Hematopoietic multipotent progenitor cell treated with erythropoietin and hydrocortisone succinate and interleukin-3 and kit ligand, for 15 days (in vitro differentiated cells): ENCODE measurements at regions not wholly inside any gene's neighbourhood (a gene's known extent, or its start where the extent isn't known, plus 50 kb on each side); places are given as distances from the start of the nearest gene placed in this dataset.
"Not testable (repeated sequence)": the region's sequence is repeated elsewhere in the genome, so short reads cannot be mapped to it uniquely, and the experiment has no call there.

Source experiments
- DNase-seq: peaks from one replicate; pipeline ENCODE4 v3.0.0-alpha.2; 2015; ENCODE audit warnings: low spot score

GRCh38 chr3:135393898-135394525 lies 571.5 kb upstream of the PPP2R3A start:
- no peak for DNase-seq

- no peak for DNase-seq
These were observed 553.1 kb upstream of the PPP2R3A start for GRCh38 chr3:135412475-135412874.

DNA sequence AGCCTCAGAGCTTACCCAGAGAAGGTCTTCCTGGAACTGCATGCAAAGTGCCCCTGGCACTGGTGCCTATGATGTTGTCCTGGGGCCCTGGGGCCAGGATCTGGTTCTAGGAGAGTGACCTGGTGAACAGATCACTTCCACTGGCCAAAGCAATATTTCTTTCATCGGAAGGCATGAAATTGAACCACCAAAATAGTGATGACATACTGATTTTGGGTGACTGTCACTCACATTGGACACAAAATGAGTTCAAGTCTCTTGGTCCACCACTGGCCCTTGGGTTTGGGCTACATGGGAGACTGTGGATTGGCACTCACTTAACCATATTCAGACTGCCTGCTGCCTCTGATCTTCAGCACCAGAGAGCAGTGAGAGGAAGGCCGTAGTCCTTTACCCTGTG lies 549.3 kb upstream of the PPP2R3A start:
- DNase-seq, result no peak

- no peak for DNase-seq
These were observed 546.4 kb upstream of the PPP2R3A start for GRCh38 chr3:135419155-135419554.

DNA sequence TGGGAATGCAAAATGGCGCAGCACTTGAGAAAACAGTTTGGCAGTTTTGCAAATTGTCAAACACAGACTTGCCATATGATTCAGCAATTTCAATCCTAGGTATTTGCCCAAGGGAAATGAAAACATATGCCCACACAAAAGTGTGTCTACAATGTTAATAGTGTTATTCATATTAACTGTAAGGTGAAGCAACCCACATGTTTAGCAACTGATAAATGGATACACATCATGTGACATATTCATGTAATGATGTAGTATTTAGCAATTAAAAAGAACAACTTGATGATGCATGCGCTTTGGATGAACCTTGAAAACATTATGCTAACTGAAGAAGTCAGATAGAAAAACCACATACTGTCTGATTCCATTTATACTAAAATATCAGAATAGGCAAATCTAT lies 539.0 kb upstream of the PPP2R3A start:
- no peak for DNase-seq

DNA sequence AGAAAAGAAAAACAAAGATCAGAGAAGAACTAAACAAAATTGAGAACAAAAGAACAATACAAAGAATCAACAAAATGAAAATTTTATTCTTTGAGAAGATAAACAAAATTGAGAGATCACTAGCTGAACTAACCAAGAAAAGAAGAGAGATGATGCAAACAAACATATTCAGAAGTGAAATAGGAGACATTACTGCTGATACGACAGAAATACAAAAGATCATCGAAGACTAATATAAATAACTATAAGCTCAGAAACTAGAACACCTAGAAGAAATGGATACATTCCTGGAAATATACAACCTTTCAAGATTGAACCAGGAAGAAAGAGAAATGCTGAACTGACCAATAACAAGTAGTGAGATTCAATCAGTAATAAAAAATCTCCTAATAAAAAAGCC lies 533.1 kb upstream of the PPP2R3A start:
- DNase-seq, result no peak

GRCh38 chr3:135438889-135439597 lies 526.5 kb upstream of the PPP2R3A start:
- DNase-seq, result not testable (repeated sequence)

GRCh38 chr3:135439632-135440031 lies 525.9 kb upstream of the PPP2R3A start:
- DNase-seq, result not testable (repeated sequence)

GRCh38 chr3:135440233-135440632 lies 525.3 kb upstream of the PPP2R3A start:
- DNase-seq, result no peak

DNA sequence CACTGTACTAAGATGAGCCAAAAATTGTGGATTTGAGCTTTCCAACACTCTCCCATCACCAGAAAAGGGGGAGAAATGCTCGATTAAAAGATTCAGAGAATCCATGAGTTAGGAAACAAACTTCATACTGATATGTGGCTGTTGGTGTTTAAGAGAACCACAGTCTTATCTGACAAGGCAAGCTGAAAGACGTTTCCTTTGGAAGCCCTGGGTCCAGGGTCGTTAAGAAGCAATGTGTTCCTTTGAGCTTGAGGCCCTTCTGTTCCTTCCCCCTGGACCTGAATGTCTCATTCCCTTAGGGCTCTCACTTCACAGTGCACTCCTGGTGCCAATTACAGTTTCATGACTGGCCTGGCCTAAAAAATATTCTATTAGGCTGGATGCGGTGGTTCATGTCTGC lies 524.8 kb upstream of the PPP2R3A start:
- DNase-seq, result no peak

- no peak for DNase-seq
These were observed 521.5 kb upstream of the PPP2R3A start for GRCh38 chr3:135444058-135444457.

DNA sequence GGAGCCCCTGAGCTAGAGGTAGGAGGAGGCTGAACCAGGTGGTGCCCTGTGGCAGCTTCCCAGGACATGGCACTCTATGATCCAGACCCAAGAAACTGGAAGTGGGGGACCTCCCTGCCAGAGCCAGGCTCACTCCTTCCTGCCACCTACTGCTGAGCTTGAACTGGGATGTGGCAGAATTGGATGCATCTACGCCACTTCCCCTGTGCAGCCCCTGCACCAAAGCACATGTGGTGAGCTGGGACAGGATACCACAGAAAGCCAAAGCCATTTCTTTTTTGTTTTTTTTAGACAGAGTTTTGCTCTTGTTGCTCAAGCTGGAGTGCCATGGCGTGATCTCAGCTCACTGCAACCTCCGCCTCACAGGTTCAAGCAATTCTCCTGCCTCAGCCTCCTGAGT lies 518.0 kb upstream of the PPP2R3A start:
- DNase-seq, result no peak

GRCh38 chr3:135448520-135448919 lies 517.0 kb upstream of the PPP2R3A start:
- DNase-seq, result no peak

DNA sequence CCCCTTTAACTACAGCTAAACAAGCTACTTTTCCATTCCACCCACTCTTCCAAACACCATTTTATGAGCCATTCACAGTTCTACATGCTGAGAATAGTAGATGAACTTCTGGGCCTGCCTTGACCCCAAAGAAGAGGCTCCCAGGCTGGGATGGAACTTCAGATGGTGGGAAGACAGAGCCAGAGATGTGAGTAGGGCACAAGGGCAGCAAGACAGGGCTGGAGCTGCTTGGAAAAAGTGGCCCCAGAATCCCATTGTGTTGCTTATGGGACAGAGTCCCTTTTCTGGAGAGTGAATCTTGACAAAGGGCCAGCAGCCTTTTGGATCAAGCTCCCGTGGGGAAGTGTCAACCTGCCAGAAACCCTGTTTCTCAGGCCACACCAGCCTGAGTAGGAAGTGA lies 516.5 kb upstream of the PPP2R3A start:
- DNase-seq, result no peak

DNA sequence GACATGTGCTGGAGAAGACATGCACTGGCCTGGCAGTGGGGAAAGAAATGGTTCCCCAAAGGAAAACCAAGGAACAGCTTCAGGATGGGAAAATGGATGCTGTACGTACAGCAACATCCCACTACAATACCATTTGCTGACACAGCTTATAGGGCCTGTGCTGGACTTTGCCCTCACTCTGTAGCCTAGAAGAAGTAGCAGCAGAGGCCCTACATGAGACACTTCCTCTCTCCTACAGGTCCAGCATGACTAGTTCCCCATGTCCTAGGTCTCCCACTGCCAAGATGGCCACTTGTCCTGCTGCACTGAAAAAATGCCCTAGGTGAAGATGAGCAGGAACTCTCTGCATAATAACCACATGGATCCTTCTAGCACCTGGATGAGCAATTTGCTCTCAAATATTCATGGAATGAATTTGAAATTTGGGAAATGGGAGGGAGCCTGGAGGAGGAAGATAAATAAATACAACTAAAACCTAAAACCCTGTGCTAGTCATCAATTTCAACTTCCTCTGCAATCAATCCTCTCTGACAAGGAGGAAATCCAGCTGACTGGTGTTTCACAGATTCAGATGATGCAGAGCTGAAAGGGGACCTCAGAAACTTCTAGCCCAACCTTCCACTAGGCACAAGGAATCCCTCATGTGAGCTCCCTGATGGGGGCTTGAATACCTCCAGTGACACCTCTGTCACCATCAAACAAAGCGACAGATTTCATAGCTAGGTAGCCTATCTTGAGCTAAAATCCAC lies 514.3 kb upstream of the PPP2R3A start:
- DNase-seq, result no peak

DNA sequence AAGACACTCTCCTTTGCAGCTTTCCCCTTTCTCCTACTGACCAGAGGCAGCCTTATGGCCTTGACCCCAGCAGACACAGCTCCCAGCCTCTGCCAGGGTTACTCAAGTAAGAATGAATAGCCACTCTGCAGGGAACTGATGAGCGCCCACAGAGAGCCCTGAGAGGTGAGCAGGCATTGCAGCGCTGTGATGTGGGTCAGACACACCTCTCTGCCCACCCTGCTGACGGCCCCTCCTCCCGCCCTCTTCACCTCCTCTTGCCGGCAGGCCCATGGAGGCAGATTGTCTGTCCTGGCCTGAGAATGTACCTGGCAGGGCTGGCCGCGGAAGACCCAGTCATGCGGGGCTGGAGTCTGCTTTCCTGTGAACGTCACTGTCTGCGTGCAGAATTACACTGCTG lies 512.6 kb upstream of the PPP2R3A start:
- no peak for DNase-seq

- DNase-seq, result no peak
These were observed 512.2 kb upstream of the PPP2R3A start for GRCh38 chr3:135453326-135453725.

DNA sequence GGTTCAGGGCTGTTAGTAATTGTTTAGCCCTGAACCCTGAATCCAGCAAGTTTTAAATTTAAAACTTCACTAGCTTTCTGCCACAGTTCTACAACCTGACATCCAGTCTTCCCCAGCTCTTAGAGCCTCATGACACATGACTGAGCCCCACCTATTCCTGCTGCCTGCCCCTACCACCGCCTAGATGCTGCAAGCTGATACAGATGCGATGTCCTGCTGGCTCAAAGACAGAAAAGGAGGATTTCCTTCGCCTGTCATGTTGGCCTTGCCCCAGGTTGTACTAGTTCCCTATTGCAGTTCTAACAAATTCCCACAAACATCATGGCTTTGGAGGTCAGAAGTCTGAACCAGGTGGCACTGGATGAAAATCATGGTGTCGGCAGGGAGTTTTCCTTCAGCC lies 510.6 kb upstream of the PPP2R3A start:
- DNase-seq, result no peak

GRCh38 chr3:135456108-135456790 lies 509.3 kb upstream of the PPP2R3A start:
- DNase-seq, result no peak

DNA sequence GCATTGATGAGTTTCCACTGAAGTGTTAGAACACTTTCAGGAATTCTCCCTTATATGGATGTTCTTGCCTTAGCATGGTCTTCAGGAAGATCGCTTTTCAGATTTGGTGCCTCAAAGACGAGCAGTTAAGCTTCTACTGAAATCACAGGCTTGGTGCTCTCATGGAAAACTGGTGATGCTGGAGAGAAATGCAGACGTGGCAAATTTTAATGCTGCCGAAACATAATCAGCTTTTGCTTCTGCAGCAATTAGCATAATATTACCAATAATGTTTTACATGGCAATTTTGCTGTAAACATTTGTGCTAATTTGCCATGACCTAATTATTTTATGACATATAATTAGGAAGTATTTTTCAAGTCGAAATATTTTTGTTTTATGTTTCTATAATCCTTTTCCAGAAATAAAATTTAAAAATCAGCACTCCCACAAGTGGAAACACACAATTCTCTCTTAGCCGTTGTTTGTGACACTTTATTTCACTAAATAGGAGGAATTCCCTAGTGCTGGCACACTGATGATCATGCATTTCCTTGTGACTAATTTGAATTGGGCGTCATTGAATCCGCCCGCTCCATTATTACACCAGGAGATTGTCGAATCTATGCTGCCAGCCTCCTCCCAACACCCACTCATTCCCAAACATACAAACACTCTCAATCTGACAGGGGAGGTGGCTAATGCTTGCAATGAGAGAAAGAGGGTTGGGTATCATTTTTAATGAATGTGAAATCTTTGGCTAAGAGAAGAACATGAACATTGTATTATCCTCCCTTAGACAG lies 506.8 kb upstream of the PPP2R3A start:
- DNase-seq, result no peak

DNA sequence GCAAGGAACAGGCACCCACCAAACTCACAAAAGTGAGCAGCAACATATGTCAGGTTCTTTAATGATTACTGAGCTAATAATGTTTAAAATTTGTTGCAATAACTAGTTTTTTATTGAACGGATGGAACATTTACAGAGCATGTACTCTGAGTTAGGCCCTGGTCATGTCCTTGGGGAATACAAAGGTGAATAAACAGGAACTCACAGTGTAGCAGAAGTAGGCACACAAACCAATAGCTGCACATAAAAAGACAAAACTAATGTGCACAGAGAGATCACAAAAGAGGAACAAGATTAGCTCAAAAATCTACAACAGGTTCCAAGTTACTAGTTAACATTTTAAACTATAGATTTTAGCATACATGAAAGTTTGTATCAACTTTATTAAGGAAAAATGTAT lies 505.3 kb upstream of the PPP2R3A start:
- no peak for DNase-seq

GRCh38 chr3:135471911-135472310 lies 493.6 kb upstream of the PPP2R3A start:
- no peak for DNase-seq
